HCT116 (cell line): ENCODE measurements at regions not wholly inside any gene's neighbourhood (a gene's known extent, or its start where the extent isn't known, plus 50 kb on each side); places are given as distances from the start of the nearest gene placed in this dataset.

Source experiments
- ATAC-seq: fragments of 200-7000 bp; cut with Tn5 transposase; 2 replicates; pipeline ENCODE4 v1.9.1; 2020; ENCODE audit warnings: mild to moderate bottlenecking, moderate library complexity
- BruUV-seq: library from RNA; stranded (reverse); fragments of 400-500 nt; replicated peaks from 2 replicates; lab custom pipeline; 2021; lab: Mats Ljungman, UMichigan
- CTCF ChIA-PET: fragments of 300-600 bp; sonication (Branson Sonifier 250); formaldehyde crosslinking; loops from one replicate; lab custom pipeline; 2021; ENCODE audit warnings: antibody characterized with exemption; lab: Charles Lee
- POLR2A ChIA-PET: fragments of 300-600, 350-600 bp; sonication (Branson Sonifier 250); formaldehyde crosslinking; loops from one replicate; lab custom pipeline; 2021; ENCODE audit warnings: antibody characterized with exemption; lab: Charles Lee
- RAD21 ChIA-PET, 2 experiments: fragments of 300-600 bp; sonication (Branson Sonifier 250); formaldehyde crosslinking; loops; one replicate each; lab custom pipeline; 2023; ENCODE audit warnings: low total read pairs in 2 of 2; ENCODE audit not compliant: uncharacterized antibody in 2 of 2, unreplicated experiment in 2 of 2, low non-redundant PET in 1 of 2; lab: Charles Lee
- DNase-seq: peaks from one replicate; pipeline ENCODE4 v3.0.0-alpha.2; 2010; ENCODE audit warnings: low read depth, low spot score
- H2AFZ ChIP-seq: fragments of 200-600 bp; shearing (Covaris generic), sonication (generic); 2 replicates; pipeline ENCODE4 v1.6.1; 2017; ENCODE audit warnings: low read depth, mixed run types, mixed read lengths, antibody characterized with exemption, low read length; ENCODE audit not compliant: poor library complexity, severe bottlenecking
- H3K27ac ChIP-seq: 2 replicates; pipeline ENCODE4 v1.5.1; 2012; ENCODE audit warnings: low read depth, low read length
- H3K27me3 ChIP-seq: fragments of 200-600 bp; sonication (generic); 2 replicates; pipeline ENCODE4 v1.6.1; 2016; ENCODE audit warnings: mixed run types, low read length, mixed read lengths; ENCODE audit not compliant: insufficient read depth
- H3K36me3 ChIP-seq, 2 experiments: fragments of 200-500 bp in 1 of 2; fragments of 200-600 bp in 1 of 2; sonication (Bioruptor generic) in 1 of 2; sonication (generic) in 1 of 2; 2 replicates each; pipeline versions ENCODE4 v1.5.1 to v1.6.1; 2014 to 2016; ENCODE audit warnings: low read length in 2 of 2, inconsistent platforms in 1 of 2, mixed read lengths in 1 of 2, mixed run types in 1 of 2; ENCODE audit not compliant: insufficient read depth in 2 of 2, control insufficient read depth in 1 of 2
- H3K4me1 ChIP-seq, 2 experiments: fragments of 200-600 bp in 1 of 2; sonication (generic) in 1 of 2; 2 replicates each; pipeline versions ENCODE4 v1.5.1 to v1.6.1; 2012 to 2017; ENCODE audit warnings: low read length in 2 of 2, inconsistent platforms in 1 of 2, mild to moderate bottlenecking in 1 of 2, mixed read lengths in 1 of 2, mixed run types in 1 of 2, moderate library complexity in 1 of 2; ENCODE audit not compliant: insufficient read depth in 2 of 2, control insufficient read depth in 1 of 2
- H3K4me2 ChIP-seq: fragments of 200-600 bp; sonication (generic); 2 replicates; pipeline ENCODE4 v1.6.1; 2017; ENCODE audit warnings: mixed run types, low read length, mixed read lengths
- H3K4me3 ChIP-seq, 2 experiments: fragments of 200-600 bp in 1 of 2; sonication (generic) in 1 of 2; replicated peaks in 1 of 2; 2 replicates each; pipeline ENCODE4 v1.5.1; 2011 to 2016; ENCODE audit warnings: low read length in 2 of 2, control low read depth in 1 of 2, low read depth in 1 of 2, mild to moderate bottlenecking in 1 of 2, mixed read lengths in 1 of 2, mixed run types in 1 of 2
- H3K79me2 ChIP-seq: fragments of 200-600 bp; sonication (generic); 2 replicates; pipeline ENCODE4 v1.6.1; 2017; ENCODE audit warnings: mild to moderate bottlenecking, mixed run types, low read length, moderate library complexity, mixed read lengths; ENCODE audit not compliant: insufficient read depth
- H3K9ac ChIP-seq: fragments of 200-600 bp; sonication (generic); 2 replicates; pipeline ENCODE4 v1.6.1; 2016; ENCODE audit warnings: low read length, mixed read lengths
- H3K9me2 ChIP-seq: fragments of 200-600 bp; sonication (generic), shearing (Covaris generic); 2 replicates; pipeline ENCODE4 v1.6.1; 2017; ENCODE audit warnings: mixed run types, mild to moderate bottlenecking, moderate library complexity; ENCODE audit not compliant: insufficient read depth
- H3K9me3 ChIP-seq, 2 experiments: fragments of 200-500 bp in 1 of 2; fragments of 200-600 bp in 1 of 2; sonication (Bioruptor generic) in 1 of 2; sonication (generic) in 1 of 2; 2 replicates each; pipeline ENCODE4 v1.6.1; 2014 to 2017; ENCODE audit warnings: low read length in 2 of 2, mixed read lengths in 2 of 2, inconsistent platforms in 1 of 2, low read depth in 1 of 2, mild to moderate bottlenecking in 1 of 2, mixed run types in 1 of 2, moderate library complexity in 1 of 2; ENCODE audit not compliant: control insufficient read depth in 1 of 2, insufficient read depth in 1 of 2
- H4K20me1 ChIP-seq: fragments of 200-600 bp; sonication (generic), shearing (Covaris generic); 2 replicates; pipeline ENCODE4 v1.6.1; 2017; ENCODE audit warnings: mixed run types, mild to moderate bottlenecking, moderate library complexity; ENCODE audit not compliant: insufficient read depth
- CEBPB ChIP-seq: IDR thresholded peaks from 2 replicates; pipeline ENCODE4 v1.6.1; 2012; ENCODE audit warnings: low read depth
- EGR1 ChIP-seq: IDR thresholded peaks from 2 replicates; pipeline ENCODE4 v1.6.1; 2012; ENCODE audit warnings: low read depth
- ELF1 ChIP-seq: IDR thresholded peaks from 2 replicates; pipeline ENCODE4 v1.6.1; 2012; ENCODE audit warnings: low read depth, borderline replicate concordance
- EZH2 ChIP-seq: fragments of 200-600 bp; sonication (generic); IDR thresholded peaks from 2 replicates; pipeline ENCODE4 v1.6.1; 2017; ENCODE audit warnings: antibody characterized with exemption, mixed run types
- EZH2phosphoT487 ChIP-seq: fragments of 200-600 bp; IDR thresholded peaks from 2 replicates; pipeline ENCODE4 v1.6.1; 2018; ENCODE audit warnings: antibody characterized with exemption, borderline replicate concordance
- JUND ChIP-seq: IDR thresholded peaks from 2 replicates; pipeline ENCODE4 v1.6.1; 2012
- POLR2A ChIP-seq: IDR thresholded peaks from 2 replicates; pipeline ENCODE4 v1.7.0; 2011; ENCODE audit warnings: borderline replicate concordance; ENCODE audit not compliant: insufficient read depth, insufficient read length; ENCODE audit errors: extremely low read depth
- RAD21 ChIP-seq: IDR thresholded peaks from 2 replicates; pipeline ENCODE4 v1.6.1; 2012; ENCODE audit warnings: low read depth, mild to moderate bottlenecking
- SRF ChIP-seq: IDR thresholded peaks from 2 replicates; pipeline ENCODE4 v1.6.1; 2012; ENCODE audit warnings: low read depth
- YY1 ChIP-seq: IDR thresholded peaks from 2 replicates; pipeline ENCODE4 v1.6.1; 2011; ENCODE audit warnings: low read length, low read depth, moderate library complexity, mild to moderate bottlenecking; ENCODE audit not compliant: insufficient replicate concordance; ENCODE audit errors: extremely low read depth
- ZFX ChIP-seq: fragments of 450-650 bp; IDR thresholded peaks from 2 replicates; pipeline ENCODE4 v1.6.1; 2017
- intact Hi-C: fragments of 100-400 bp; cut with micrococcal nuclease; formaldehyde crosslinking; loops from 2 replicates; pipeline ENCODE4 v1.10.0; 2022
- TF ChIP-seq, protein P1 (sequence below): IDR thresholded peaks from 2 replicates; pipeline ENCODE4 v1.6.1; 2011; ENCODE audit warnings: mild to moderate bottlenecking, low read length, moderate library complexity; ENCODE audit not compliant: insufficient replicate concordance; ENCODE audit errors: extremely low read depth

DNA sequence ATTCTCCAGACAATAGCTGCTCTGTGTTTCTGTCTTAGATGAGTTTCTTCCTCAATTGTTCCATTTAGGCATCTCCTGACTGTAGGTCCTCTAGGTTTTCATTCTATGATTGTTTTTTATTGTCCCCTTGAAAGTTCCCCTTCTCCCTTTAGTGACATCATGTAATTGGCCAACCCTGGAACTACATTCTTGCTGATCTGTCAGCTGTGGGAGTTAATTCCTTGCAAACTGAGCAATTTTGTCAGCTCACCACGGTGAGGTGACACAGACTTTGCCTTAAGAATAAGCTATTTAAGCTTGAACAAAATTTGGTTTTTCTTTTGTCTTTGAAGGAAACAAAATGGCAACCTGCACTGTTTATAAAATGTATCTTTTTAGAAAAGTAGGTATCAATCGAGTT, 95.9 kb downstream of the TXNL1 start:
- no peaks in the 10 kb centered on the region for H3K79me2 ChIP-seq
- H4K20me1 ChIP-seq, result no peaks in the 10 kb centered on the region
- no peak overlapping the region for H3K27ac ChIP-seq
- ATAC-seq (no peak), DNase-seq (no peak)
- no peak overlapping the region for H3K9ac ChIP-seq
- intact Hi-C loops, result no loop called here
- no peaks in the 10 kb centered on the region for H3K36me3 ChIP-seq
- ChIA-PET RAD21 (no interaction called here), POLR2A (no interaction called here), CTCF (no interaction called here)
- no peak overlapping the region for H2AFZ ChIP-seq
- peaks cover 15% of the 10 kb centered on the region for H3K27me3 ChIP-seq
- no peaks in the 10 kb centered on the region for H3K9me2 ChIP-seq
- TF ChIP-seq CEBPB (no peak), SRF (no peak), POLR2A (no peak), YY1 (no peak), RAD21 (no peak), EGR1 (no peak), JUND (no peak)
- TF ChIP-seq, protein P1, sequence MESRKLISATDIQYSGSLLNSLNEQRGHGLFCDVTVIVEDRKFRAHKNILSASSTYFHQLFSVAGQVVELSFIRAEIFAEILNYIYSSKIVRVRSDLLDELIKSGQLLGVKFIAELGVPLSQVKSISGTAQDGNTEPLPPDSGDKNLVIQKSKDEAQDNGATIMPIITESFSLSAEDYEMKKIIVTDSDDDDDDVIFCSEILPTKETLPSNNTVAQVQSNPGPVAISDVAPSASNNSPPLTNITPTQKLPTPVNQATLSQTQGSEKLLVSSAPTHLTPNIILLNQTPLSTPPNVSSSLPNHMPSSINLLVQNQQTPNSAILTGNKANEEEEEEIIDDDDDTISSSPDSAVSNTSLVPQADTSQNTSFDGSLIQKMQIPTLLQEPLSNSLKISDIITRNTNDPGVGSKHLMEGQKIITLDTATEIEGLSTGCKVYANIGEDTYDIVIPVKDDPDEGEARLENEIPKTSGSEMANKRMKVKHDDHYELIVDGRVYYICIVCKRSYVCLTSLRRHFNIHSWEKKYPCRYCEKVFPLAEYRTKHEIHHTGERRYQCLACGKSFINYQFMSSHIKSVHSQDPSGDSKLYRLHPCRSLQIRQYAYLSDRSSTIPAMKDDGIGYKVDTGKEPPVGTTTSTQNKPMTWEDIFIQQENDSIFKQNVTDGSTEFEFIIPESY, result no peak
- no peaks in the 10 kb centered on the region for H3K4me1 ChIP-seq
- no peak overlapping the region for H3K4me3 ChIP-seq
- H3K9me3 ChIP-seq, result no peaks in the 10 kb centered on the region
- H3K4me2 ChIP-seq, result no peak overlapping the region
- no TSS peak for BruUV-seq

DNA sequence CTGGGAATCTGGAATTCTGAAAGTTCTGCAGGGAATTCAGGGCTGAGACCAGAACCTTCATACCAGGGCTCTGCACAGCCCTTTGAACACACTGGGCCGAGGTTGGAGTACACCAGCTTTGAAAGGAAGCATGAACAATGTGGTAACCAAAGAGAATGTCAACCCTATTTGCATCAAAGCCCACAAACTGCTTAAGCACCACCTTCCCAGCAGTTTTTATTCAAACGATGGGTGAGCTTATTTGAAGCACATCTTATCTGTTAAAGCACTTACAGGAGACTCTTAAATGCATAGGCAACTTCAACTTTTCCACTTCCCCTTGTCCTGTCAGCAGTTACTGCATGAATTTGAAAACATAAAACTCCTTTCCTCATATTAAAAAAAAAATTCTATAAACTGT, 96.6 kb downstream of the TXNL1 start:
- H3K4me3 ChIP-seq, result no peak overlapping the region
- no peak overlapping the region for H3K4me2 ChIP-seq
- no peaks in the 10 kb centered on the region for H3K4me1 ChIP-seq
- intact Hi-C loops, result no loop called here
- H3K9me3 ChIP-seq, result no peaks in the 10 kb centered on the region
- no peaks in the 10 kb centered on the region for H3K36me3 ChIP-seq
- H3K9ac ChIP-seq, result no peak overlapping the region
- ATAC-seq (no peak), DNase-seq (no peak)
- no peaks in the 10 kb centered on the region for H3K79me2 ChIP-seq
- H3K27ac ChIP-seq, result no peak overlapping the region
- ChIA-PET CTCF (no interaction called here), POLR2A (no interaction called here), RAD21 (no interaction called here)
- no peaks in the 10 kb centered on the region for H4K20me1 ChIP-seq
- peaks cover 15% of the 10 kb centered on the region for H3K27me3 ChIP-seq
- BruUV-seq, result no TSS peak
- H2AFZ ChIP-seq, result no peak overlapping the region
- H3K9me2 ChIP-seq, result no peaks in the 10 kb centered on the region
- no peak for TF ChIP-seq EGR1
- TF ChIP-seq EZH2, result no peak
- no peak for TF ChIP-seq EZH2phosphoT487
- TF ChIP-seq CEBPB, result no peak
- TF ChIP-seq ZFX, result no peak
- TF ChIP-seq SRF, result no peak
- no peak for TF ChIP-seq ELF1
